ENCODE measurements at regions not wholly inside any gene's neighbourhood (a gene's known extent, or its start where the extent isn't known, plus 50 kb on each side); places are given as distances from the start of the nearest gene placed in this dataset.

DNA sequence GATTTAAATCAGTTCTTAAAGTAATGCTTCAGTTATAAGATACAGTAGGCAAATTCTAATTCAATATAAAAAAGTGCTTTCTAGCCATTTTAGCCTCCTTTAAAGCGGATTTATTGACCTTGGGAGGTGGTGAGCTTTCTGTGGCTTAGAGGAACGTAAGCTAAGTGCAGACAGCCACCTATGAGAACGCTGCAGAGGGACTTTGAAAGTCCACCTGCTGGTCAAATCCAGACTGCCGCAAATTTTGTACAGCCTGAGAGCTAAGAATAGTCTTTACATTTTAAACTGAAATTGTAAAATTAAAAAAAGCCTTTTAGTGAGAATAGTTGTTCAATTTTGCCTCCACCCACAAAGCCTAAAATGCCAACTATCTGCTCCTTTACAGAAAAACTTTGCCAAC, 67.0 kb upstream of the SSX2IP start:
- no peaks in the 10 kb centered on the region for H3K79me2 ChIP-seq (ENCODE audit: insufficient read depth, low read depth, low read length)
- ChIA-PET CTCF (ENCODE audit: unreplicated experiment) (no interaction called here), POLR2A (no interaction called here)
- no peaks in the 10 kb centered on the region for H4K20me1 ChIP-seq (ENCODE audit: insufficient read depth, low read length)
- TF ChIP-seq EZH2phosphoT487 (IDR thresholded peaks at IDR 0.05; ENCODE audit: borderline replicate concordance, low read depth, low read length): no peak
- TF ChIP-seq, protein P1, sequence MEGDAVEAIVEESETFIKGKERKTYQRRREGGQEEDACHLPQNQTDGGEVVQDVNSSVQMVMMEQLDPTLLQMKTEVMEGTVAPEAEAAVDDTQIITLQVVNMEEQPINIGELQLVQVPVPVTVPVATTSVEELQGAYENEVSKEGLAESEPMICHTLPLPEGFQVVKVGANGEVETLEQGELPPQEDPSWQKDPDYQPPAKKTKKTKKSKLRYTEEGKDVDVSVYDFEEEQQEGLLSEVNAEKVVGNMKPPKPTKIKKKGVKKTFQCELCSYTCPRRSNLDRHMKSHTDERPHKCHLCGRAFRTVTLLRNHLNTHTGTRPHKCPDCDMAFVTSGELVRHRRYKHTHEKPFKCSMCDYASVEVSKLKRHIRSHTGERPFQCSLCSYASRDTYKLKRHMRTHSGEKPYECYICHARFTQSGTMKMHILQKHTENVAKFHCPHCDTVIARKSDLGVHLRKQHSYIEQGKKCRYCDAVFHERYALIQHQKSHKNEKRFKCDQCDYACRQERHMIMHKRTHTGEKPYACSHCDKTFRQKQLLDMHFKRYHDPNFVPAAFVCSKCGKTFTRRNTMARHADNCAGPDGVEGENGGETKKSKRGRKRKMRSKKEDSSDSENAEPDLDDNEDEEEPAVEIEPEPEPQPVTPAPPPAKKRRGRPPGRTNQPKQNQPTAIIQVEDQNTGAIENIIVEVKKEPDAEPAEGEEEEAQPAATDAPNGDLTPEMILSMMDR (conservative IDR thresholded peaks at IDR 0.05; ENCODE audit: low read length): 0 out of 2 replicates have a peak, but pooled peaks have one; percentile 32
- no peak overlapping the region for H3K4me3 ChIP-seq (ENCODE audit: low read depth, low read length, poor library complexity, severe bottlenecking)
- H3K4me2 ChIP-seq (ENCODE audit: low read length): no peak overlapping the region
- no peak overlapping the region for H3K27ac ChIP-seq (ENCODE audit: low read depth, low read length, poor library complexity, severe bottlenecking)
- DNase-seq (ENCODE audit: low spot score): no peak
- H3K4me1 ChIP-seq (ENCODE audit: insufficient read depth, low read length, poor library complexity, severe bottlenecking): no peaks in the 10 kb centered on the region
- no peak overlapping the region for H2AFZ ChIP-seq (ENCODE audit: low read length)
- BruUV-seq (replicated peaks): no TSS peak
- no peaks in the 10 kb centered on the region for H3K9me3 ChIP-seq (ENCODE audit: low read length)
- H3K36me3 ChIP-seq (ENCODE audit: insufficient read depth, low read length): no peaks in the 10 kb centered on the region
- intact Hi-C loops (cut with micrococcal nuclease; ENCODE audit: unreplicated experiment): loop anchor here (10.0 kb wide), 3 partner anchors 58 to 852 kb away; no protein-coding TSS in a partner anchor
- H3K9me2 ChIP-seq (ENCODE audit: insufficient read depth, low read length): no peaks in the 10 kb centered on the region

DNA sequence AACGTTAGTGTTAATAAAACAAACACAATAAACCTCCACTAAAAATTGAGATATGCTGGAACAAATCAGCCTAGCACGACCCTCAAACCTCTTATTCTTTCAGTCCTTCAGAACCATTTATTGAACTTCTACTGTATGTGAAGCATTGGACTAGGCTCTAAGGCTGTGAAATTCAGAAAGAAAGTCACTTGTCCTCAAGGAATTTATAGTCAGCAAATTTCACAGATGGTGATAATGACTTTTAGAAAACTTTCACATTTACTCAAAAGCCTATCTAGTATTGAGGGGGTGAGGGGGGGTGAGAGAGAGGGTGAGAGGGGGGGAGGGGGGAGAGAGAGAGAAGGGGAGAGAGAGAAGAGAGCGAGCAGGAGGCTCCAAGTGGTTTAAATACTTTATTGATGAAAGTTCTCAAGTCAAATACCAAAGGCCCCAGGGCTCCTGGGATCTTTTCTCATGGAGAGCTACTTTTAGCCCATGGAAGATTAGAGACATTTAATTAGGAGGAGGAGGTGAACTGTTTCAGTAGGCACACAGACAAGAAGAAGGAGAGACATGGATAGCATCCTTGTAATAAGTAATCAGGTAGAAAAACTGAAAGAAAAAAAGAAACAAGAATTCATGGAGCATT, 66.3 kb upstream of the SSX2IP start:
- H4K20me1 ChIP-seq (ENCODE audit: insufficient read depth, low read length): no peaks in the 10 kb centered on the region
- BruUV-seq (replicated peaks): no TSS peak
- no peak overlapping the region for H3K27ac ChIP-seq (ENCODE audit: low read depth, low read length, poor library complexity, severe bottlenecking)
- H2AFZ ChIP-seq (ENCODE audit: low read length): no peak overlapping the region
- no peak overlapping the region for H3K4me3 ChIP-seq (ENCODE audit: low read depth, low read length, poor library complexity, severe bottlenecking)
- no peak for DNase-seq (ENCODE audit: low spot score)
- TF ChIP-seq, protein P1 (conservative IDR thresholded peaks at IDR 0.05; ENCODE audit: low read length): no peak
- no peak for TF ChIP-seq EZH2phosphoT487 (IDR thresholded peaks at IDR 0.05; ENCODE audit: borderline replicate concordance, low read depth, low read length)
- no peaks in the 10 kb centered on the region for H3K9me3 ChIP-seq (ENCODE audit: low read length)
- H3K36me3 ChIP-seq (ENCODE audit: insufficient read depth, low read length): no peaks in the 10 kb centered on the region
- CTCF ChIA-PET (ENCODE audit: unreplicated experiment): no interaction called here
- intact Hi-C loops (cut with micrococcal nuclease; ENCODE audit: unreplicated experiment): loop anchor here (10.0 kb wide), 3 partner anchors 58 to 852 kb away; no protein-coding TSS in a partner anchor
- H3K4me2 ChIP-seq (ENCODE audit: low read length): no peak overlapping the region
- no peaks in the 10 kb centered on the region for H3K79me2 ChIP-seq (ENCODE audit: insufficient read depth, low read depth, low read length)
- H3K4me1 ChIP-seq (ENCODE audit: insufficient read depth, low read length, poor library complexity, severe bottlenecking): no peaks in the 10 kb centered on the region
- POLR2A ChIA-PET: no interaction called here
- no peaks in the 10 kb centered on the region for H3K9me2 ChIP-seq (ENCODE audit: insufficient read depth, low read length)

- intact Hi-C loops (cut with micrococcal nuclease; ENCODE audit: unreplicated experiment): loop anchor here (10.0 kb wide), 3 partner anchors 59 to 851 kb away; no protein-coding TSS in a partner anchor
- POLR2A ChIA-PET: no interaction called here
- no peaks in the 10 kb centered on the region for H4K20me1 ChIP-seq (ENCODE audit: insufficient read depth, low read length)
- no peaks in the 10 kb centered on the region for H3K4me1 ChIP-seq (ENCODE audit: insufficient read depth, low read length, poor library complexity, severe bottlenecking)
- CTCF ChIA-PET (ENCODE audit: unreplicated experiment): no interaction called here
- no peaks in the 10 kb centered on the region for H3K9me2 ChIP-seq (ENCODE audit: insufficient read depth, low read length)
- no peak overlapping the region for H2AFZ ChIP-seq (ENCODE audit: low read length)
- BruUV-seq (replicated peaks): no TSS peak
- H3K79me2 ChIP-seq (ENCODE audit: insufficient read depth, low read depth, low read length): no peaks in the 10 kb centered on the region
- no peak for TF ChIP-seq EZH2phosphoT487 (IDR thresholded peaks at IDR 0.05; ENCODE audit: borderline replicate concordance, low read depth, low read length)
- TF ChIP-seq, protein P1 (conservative IDR thresholded peaks at IDR 0.05; ENCODE audit: low read length): no peak
- H3K9me3 ChIP-seq (ENCODE audit: low read length): no peaks in the 10 kb centered on the region
- no peak overlapping the region for H3K4me2 ChIP-seq (ENCODE audit: low read length)
- no peaks in the 10 kb centered on the region for H3K36me3 ChIP-seq (ENCODE audit: insufficient read depth, low read length)
- no peak overlapping the region for H3K4me3 ChIP-seq (ENCODE audit: low read depth, low read length, poor library complexity, severe bottlenecking)
- DNase-seq (ENCODE audit: low spot score): no peak
- no peak overlapping the region for H3K27ac ChIP-seq (ENCODE audit: low read depth, low read length, poor library complexity, severe bottlenecking)
Measured at GRCh38 chr1:84756001-84756400, 65.7 kb upstream of the SSX2IP start.

Measured in OCI-LY7 (cell line).